ENCODE measurements at regions not wholly inside any gene's neighbourhood (a gene's known extent, or its start where the extent isn't known, plus 50 kb on each side); places are given as distances from the start of the nearest gene placed in this dataset.

GRCh38 chr5:87788416-87788815 is 375.7 kb upstream of the CCNH start:
- no peak for ATAC-seq
- Histone ChIP-seq H3K4me3 (no peak overlapping the region), H3K27me3 (ENCODE audit: low read depth) (peaks cover 23% of the 10 kb centered on the region), H3K9me3 (no peaks in the 10 kb centered on the region), H3K4me1 (no peaks in the 10 kb centered on the region), H3K27ac (no peak overlapping the region), H3K36me3 (no peaks in the 10 kb centered on the region)
- DNase-seq: no peak
- intact Hi-C loops (cut with DNase I): no loop called here
- no peak for TF ChIP-seq CTCF (IDR thresholded peaks at IDR 0.05)

- no peak for TF ChIP-seq CTCF (IDR thresholded peaks at IDR 0.05)
- Histone ChIP-seq H3K27me3 (ENCODE audit: low read depth) (peaks cover 29% of the 10 kb centered on the region), H3K27ac (no peak overlapping the region), H3K4me3 (no peak overlapping the region), H3K36me3 (no peaks in the 10 kb centered on the region), H3K4me1 (no peaks in the 10 kb centered on the region), H3K9me3 (no peaks in the 10 kb centered on the region)
- intact Hi-C loops (cut with DNase I): no loop called here
- DNase-seq (no peak), ATAC-seq (no peak)
Observed at GRCh38 chr5:87787625-87788256, 375.0 kb upstream of the CCNH start.

GRCh38 chr5:87787086-87787485 is 374.4 kb upstream of the CCNH start:
- no peak overlapping the region for H3K4me3 ChIP-seq
- no peaks in the 10 kb centered on the region for H3K36me3 ChIP-seq
- no peak for ATAC-seq
- peaks cover 35% of the 10 kb centered on the region for H3K27me3 ChIP-seq (ENCODE audit: low read depth)
- H3K27ac ChIP-seq: no peak overlapping the region
- H3K4me1 ChIP-seq: no peaks in the 10 kb centered on the region
- H3K9me3 ChIP-seq: no peaks in the 10 kb centered on the region
- no peak for DNase-seq
- no peak for TF ChIP-seq CTCF (IDR thresholded peaks at IDR 0.05)
- intact Hi-C loops (cut with DNase I): no loop called here

GRCh38 chr5:87786471-87786870 is 373.7 kb upstream of the CCNH start:
- intact Hi-C loops (cut with DNase I): no loop called here
- no peak for TF ChIP-seq CTCF (IDR thresholded peaks at IDR 0.05)
- Histone ChIP-seq H3K4me3 (no peak overlapping the region), H3K36me3 (no peaks in the 10 kb centered on the region), H3K27me3 (ENCODE audit: low read depth) (peaks cover 40% of the 10 kb centered on the region), H3K27ac (no peak overlapping the region), H3K9me3 (no peaks in the 10 kb centered on the region), H3K4me1 (no peaks in the 10 kb centered on the region)
- DNase-seq (no peak), ATAC-seq (no peak)

DNA sequence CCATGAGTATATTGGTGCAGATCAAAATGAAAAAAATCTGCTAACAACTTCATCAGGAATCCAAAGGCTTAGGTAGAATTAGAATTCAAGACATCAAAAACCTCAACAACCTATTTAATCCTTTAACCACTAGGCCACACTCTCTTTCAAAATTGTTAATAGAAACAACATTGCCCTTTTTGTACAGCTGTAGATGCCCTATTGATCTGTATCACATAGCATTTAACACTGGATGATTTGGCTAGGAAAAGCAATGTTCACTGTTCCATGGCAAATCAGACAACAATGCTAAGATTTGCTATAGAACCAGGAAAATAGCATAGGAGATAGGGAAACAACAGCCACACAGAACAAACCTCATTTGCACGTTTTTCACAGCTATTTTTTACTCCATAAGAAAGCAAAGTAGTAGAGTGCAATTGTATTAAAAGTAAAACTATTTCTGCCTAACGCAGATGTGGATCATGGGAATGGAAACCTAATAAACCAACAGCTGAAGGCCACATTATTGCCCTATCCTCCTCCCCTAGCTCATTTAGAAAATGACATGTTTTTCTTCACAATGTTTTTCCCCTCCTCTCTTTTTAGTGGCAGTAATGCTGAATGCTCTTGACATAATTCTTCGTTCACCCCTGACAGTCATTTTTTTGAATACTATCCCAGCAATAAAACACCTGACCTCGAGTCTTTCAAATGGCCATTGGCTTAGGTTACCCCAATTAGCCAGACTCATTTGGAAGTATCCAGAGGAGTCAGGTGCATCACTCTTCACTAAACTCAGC is 373.0 kb upstream of the CCNH start:
- peaks cover 42% of the 10 kb centered on the region for H3K27me3 ChIP-seq (ENCODE audit: low read depth)
- ATAC-seq: no peak
- no peaks in the 10 kb centered on the region for H3K9me3 ChIP-seq
- no peak for TF ChIP-seq CTCF (IDR thresholded peaks at IDR 0.05)
- H3K4me3 ChIP-seq: no peak overlapping the region
- H3K36me3 ChIP-seq: no peaks in the 10 kb centered on the region
- H3K4me1 ChIP-seq: no peaks in the 10 kb centered on the region
- DNase-seq: no peak
- H3K27ac ChIP-seq: no peak overlapping the region
- intact Hi-C loops (cut with DNase I): no loop called here

Data from lower lobe of right lung (tissue), 2 donors.